Cardiac muscle cell (in vitro differentiated cells and primary cell): ENCODE measurements at regions not wholly inside any gene's neighbourhood (a gene's known extent, or its start where the extent isn't known, plus 50 kb on each side); places are given as distances from the start of the nearest gene placed in this dataset.

Source experiments
- DNase-seq, 2 donors: peaks; one replicate each; pipeline versions ENCODE4 v3.0.0 to v3.0.0-alpha.2; 2010 to 2017; ENCODE audit warnings: low read depth in 1 of 2, low spot score in 1 of 2
- H3K27ac ChIP-seq: fragments of 200-600 bp; sonication (generic); 2 replicates; pipeline ENCODE4 v1.5.1; 2016
- H3K27me3 ChIP-seq: fragments of 200-600 bp; sonication (generic); 2 replicates; pipeline ENCODE4 v1.6.0; 2016; ENCODE audit warnings: control low read depth
- H3K36me3 ChIP-seq: fragments of 200-600 bp; sonication (generic); 2 replicates; pipeline ENCODE4 v1.5.1; 2016; ENCODE audit warnings: control low read depth
- H3K4me1 ChIP-seq: fragments of 200-600 bp; sonication (generic); 2 replicates; pipeline ENCODE4 v1.8.1; 2017; ENCODE audit warnings: low read depth, mild to moderate bottlenecking, mixed run types
- H3K4me3 ChIP-seq: fragments of 200-600 bp; sonication (generic); 2 replicates; pipeline ENCODE4 v1.5.1; 2016; ENCODE audit warnings: mild to moderate bottlenecking
- H3K9me3 ChIP-seq: fragments of 200-600 bp; sonication (generic); 2 replicates; pipeline ENCODE4 v1.5.1; 2017; ENCODE audit warnings: low read depth, mild to moderate bottlenecking, control low read depth
- TF ChIP-seq, protein P1 (sequence below): IDR thresholded peaks from 2 replicates; pipeline ENCODE4 v1.5.1; 2012; ENCODE audit warnings: low read depth, mild to moderate bottlenecking, low read length

DNA sequence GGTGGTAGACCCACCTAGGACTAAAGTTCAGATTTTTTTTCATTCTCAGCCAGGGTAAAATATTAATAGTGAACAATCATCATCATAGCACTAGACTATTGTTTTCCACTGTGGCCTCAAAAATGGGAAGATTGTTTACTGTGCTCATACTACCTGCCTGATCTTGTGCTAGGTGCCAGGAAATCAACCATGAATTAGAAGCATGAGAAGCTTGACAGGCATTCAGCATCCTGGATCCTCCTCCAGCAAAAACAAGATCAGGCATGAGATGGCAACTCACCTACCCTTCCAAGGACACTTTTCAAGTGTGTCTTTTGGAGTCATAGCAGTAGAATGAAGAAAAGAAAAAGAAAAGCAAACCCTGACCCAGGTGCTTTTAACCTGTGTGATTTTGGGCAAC is 174.2 kb downstream of the CYLD start:
- no peak overlapping the region for H3K4me3 ChIP-seq
- no peaks in the 10 kb centered on the region for H3K9me3 ChIP-seq
- no peak for DNase-seq
- no peaks in the 10 kb centered on the region for H3K27me3 ChIP-seq
- no peaks in the 10 kb centered on the region for H3K4me1 ChIP-seq
- no peak overlapping the region for H3K27ac ChIP-seq
- no peaks in the 10 kb centered on the region for H3K36me3 ChIP-seq
- TF ChIP-seq, protein P1, sequence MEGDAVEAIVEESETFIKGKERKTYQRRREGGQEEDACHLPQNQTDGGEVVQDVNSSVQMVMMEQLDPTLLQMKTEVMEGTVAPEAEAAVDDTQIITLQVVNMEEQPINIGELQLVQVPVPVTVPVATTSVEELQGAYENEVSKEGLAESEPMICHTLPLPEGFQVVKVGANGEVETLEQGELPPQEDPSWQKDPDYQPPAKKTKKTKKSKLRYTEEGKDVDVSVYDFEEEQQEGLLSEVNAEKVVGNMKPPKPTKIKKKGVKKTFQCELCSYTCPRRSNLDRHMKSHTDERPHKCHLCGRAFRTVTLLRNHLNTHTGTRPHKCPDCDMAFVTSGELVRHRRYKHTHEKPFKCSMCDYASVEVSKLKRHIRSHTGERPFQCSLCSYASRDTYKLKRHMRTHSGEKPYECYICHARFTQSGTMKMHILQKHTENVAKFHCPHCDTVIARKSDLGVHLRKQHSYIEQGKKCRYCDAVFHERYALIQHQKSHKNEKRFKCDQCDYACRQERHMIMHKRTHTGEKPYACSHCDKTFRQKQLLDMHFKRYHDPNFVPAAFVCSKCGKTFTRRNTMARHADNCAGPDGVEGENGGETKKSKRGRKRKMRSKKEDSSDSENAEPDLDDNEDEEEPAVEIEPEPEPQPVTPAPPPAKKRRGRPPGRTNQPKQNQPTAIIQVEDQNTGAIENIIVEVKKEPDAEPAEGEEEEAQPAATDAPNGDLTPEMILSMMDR, result no peak

- DNase-seq, result no peak
- TF ChIP-seq, protein P1, result no peak
These were observed 173.2 kb downstream of the CYLD start for GRCh38 chr16:50915120-50915519.

GRCh38 chr16:50910736-50911100 is 168.8 kb downstream of the CYLD start:
- Histone ChIP-seq H3K36me3 (no peaks in the 10 kb centered on the region), H3K9me3 (no peaks in the 10 kb centered on the region), H3K27me3 (no peaks in the 10 kb centered on the region), H3K4me3 (no peak overlapping the region), H3K4me1 (no peaks in the 10 kb centered on the region), H3K27ac (no peak overlapping the region)
- TF ChIP-seq, protein P1, result no peak
- DNase-seq, result no peak

More at GRCh38 chr16:50915120-50915519, 173.2 kb downstream of the CYLD start:
- H3K9me3 ChIP-seq, result no peaks in the 10 kb centered on the region
- no peak overlapping the region for H3K4me3 ChIP-seq
- no peaks in the 10 kb centered on the region for H3K4me1 ChIP-seq
- H3K27me3 ChIP-seq, result no peaks in the 10 kb centered on the region
- no peak overlapping the region for H3K27ac ChIP-seq
- no peaks in the 10 kb centered on the region for H3K36me3 ChIP-seq

DNA sequence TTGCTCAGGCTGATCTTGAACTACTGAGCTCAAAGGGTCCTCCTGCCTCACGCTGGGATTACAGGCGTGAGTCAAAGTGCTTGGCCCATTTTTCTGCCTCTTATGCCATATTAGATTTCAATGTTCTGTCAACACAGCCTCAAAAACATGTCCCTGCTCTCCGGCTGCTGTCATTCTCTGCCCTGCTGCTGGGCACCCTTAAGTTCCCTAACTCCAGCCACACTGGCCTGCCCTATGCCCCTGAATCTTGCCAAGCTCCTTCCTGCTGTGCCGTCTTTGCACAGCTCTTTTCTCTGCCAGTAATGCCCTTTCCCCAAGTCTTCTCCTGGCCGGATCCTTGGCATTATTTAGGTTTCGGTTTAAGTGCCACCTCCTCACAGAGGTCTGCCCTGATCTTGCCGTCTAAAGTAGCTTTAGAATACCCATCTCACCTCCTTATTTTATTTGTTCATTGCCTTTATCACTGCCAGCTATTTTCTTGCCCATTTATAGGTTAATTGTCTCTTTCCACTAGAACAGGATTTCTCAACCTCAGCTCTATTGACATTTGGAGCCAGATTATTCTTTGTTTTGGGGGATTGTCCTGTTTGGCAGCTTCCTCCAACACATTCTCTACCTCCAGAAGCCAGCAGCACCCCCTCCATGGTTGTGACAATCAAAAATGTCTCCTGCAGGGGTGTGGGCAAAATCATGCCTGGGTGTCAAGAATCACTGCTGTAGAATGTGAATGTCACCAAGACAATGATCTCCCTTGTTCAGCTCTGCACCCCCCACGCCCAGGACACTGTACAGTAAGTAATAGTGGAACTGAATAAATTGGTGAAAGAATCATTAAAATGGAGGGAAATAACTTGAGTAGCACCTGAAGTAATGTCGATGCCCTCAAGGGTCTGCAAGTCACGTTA is 168.2 kb downstream of the CYLD start:
- H3K4me3 ChIP-seq, result no peak overlapping the region
- TF ChIP-seq, protein P1, result no peak
- H3K27ac ChIP-seq, result no peak overlapping the region
- no peaks in the 10 kb centered on the region for H3K9me3 ChIP-seq
- H3K27me3 ChIP-seq, result no peaks in the 10 kb centered on the region
- H3K36me3 ChIP-seq, result no peaks in the 10 kb centered on the region
- H3K4me1 ChIP-seq, result no peaks in the 10 kb centered on the region
- no peak for DNase-seq

- Histone ChIP-seq H3K36me3 (no peaks in the 10 kb centered on the region), H3K4me3 (no peak overlapping the region), H3K4me1 (no peaks in the 10 kb centered on the region), H3K27me3 (no peaks in the 10 kb centered on the region), H3K9me3 (no peaks in the 10 kb centered on the region), H3K27ac (no peak overlapping the region)
- no peak for DNase-seq
- TF ChIP-seq, protein P1, result no peak
These were observed 166.6 kb downstream of the CYLD start for GRCh38 chr16:50908468-50908867.
